Fibroblast of lung (primary cell): ENCODE measurements at regions not wholly inside any gene's neighbourhood (a gene's known extent, or its start where the extent isn't known, plus 50 kb on each side); places are given as distances from the start of the nearest gene placed in this dataset.

Experiments used
- DNase-seq, 2 donors: peaks; one replicate each; pipeline versions ENCODE4 v3.0.0 to v3.0.0-alpha.2; 2010; ENCODE audit warnings: low read depth in 2 of 2
- H2AFZ ChIP-seq: 2 replicates; pipeline ENCODE4 v1.5.1; 2012; ENCODE audit warnings: low read length, control low read depth, inconsistent platforms
- H3K27ac ChIP-seq: 2 replicates; pipeline ENCODE4 v1.5.1; 2011; ENCODE audit warnings: low read length, control low read depth; ENCODE audit not compliant: insufficient read depth
- H3K27me3 ChIP-seq: 2 replicates; pipeline ENCODE4 v1.5.1; 2011; ENCODE audit warnings: mild to moderate bottlenecking, low read length; ENCODE audit not compliant: control insufficient read depth, insufficient read depth
- H3K36me3 ChIP-seq: 2 replicates; pipeline ENCODE4 v1.5.1; 2011; ENCODE audit warnings: low read length; ENCODE audit not compliant: control insufficient read depth, insufficient read depth
- H3K4me1 ChIP-seq: 2 replicates; pipeline ENCODE4 v1.5.1; 2011; ENCODE audit warnings: low read length; ENCODE audit not compliant: control insufficient read depth, insufficient read depth; ENCODE audit errors: extremely low read depth
- H3K4me2 ChIP-seq: 2 replicates; pipeline ENCODE4 v1.5.1; 2011; ENCODE audit warnings: low read length, control low read depth; ENCODE audit not compliant: insufficient read depth; ENCODE audit errors: extremely low read depth
- H3K4me3 ChIP-seq, 4 experiments: fragments of 200-600 bp in 1 of 4; sonication (generic) in 1 of 4; replicated peaks in 1 of 4; 2 replicates each; pipeline ENCODE4 v1.5.1; 2011 to 2016; ENCODE audit warnings: low read length in 4 of 4, low read depth in 3 of 4, mild to moderate bottlenecking in 3 of 4, control low read depth in 2 of 4, inconsistent platforms in 1 of 4, mixed read lengths in 1 of 4; ENCODE audit not compliant: insufficient read depth in 1 of 4; ENCODE audit errors: control extremely low read depth in 1 of 4
- H3K79me2 ChIP-seq: 2 replicates; pipeline ENCODE4 v1.5.1; 2012; ENCODE audit warnings: mild to moderate bottlenecking, low read length, inconsistent platforms; ENCODE audit not compliant: control insufficient read depth, insufficient read depth
- H3K9ac ChIP-seq: 2 replicates; pipeline ENCODE4 v1.5.1; 2011; ENCODE audit warnings: mild to moderate bottlenecking, low read length, control low read depth; ENCODE audit not compliant: insufficient read depth
- H3K9me3 ChIP-seq: 2 replicates; pipeline ENCODE4 v1.5.1; 2012; ENCODE audit warnings: low read depth, low read length; ENCODE audit not compliant: control insufficient read depth, insufficient read depth
- H4K20me1 ChIP-seq: 2 replicates; pipeline ENCODE4 v1.5.1; 2011; ENCODE audit warnings: low read length; ENCODE audit not compliant: control insufficient read depth, insufficient read depth; ENCODE audit errors: extremely low read depth
- EZH2 ChIP-seq: IDR thresholded peaks from 2 replicates; pipeline ENCODE4 v1.5.1; 2012; ENCODE audit warnings: low read length, control low read depth, mild to moderate bottlenecking; ENCODE audit errors: missing control alignments
- TF ChIP-seq, protein P1 (sequence below), 2 donors: IDR thresholded peaks in 1 of 2; conservative IDR thresholded peaks in 1 of 2; 1 replicate in 1 of 2; 2 replicates in 1 of 2; pipeline ENCODE4 v1.5.1; 2011 to 2012; ENCODE audit warnings: low read length in 2 of 2, control low read depth in 1 of 2, inconsistent platforms in 1 of 2, low read depth in 1 of 2, mild to moderate bottlenecking in 1 of 2

DNA sequence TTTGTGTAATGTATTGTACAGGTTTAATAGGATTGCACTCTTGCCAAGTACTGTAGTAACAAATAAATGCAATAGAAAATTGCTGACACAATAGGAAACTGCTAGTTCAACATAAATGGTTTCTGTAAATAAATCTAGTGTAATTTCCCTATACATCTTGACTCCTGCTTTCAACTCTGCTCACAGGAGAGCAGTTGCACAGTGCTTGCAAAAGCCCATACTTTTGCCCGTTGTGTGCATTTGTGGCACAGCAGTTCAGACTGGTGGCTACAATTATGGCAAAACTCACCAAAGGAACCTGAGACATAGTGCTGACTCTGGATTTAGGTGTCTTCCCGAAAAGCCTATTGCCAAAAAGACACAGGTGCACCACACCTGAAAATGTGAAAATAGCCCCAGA is 953.3 kb upstream of the SLC35B3 start:
- no peak for DNase-seq
- no peaks in the 10 kb centered on the region for H3K36me3 ChIP-seq
- H3K9me3 ChIP-seq, result no peaks in the 10 kb centered on the region
- H3K4me1 ChIP-seq, result no peaks in the 10 kb centered on the region
- no peak overlapping the region for H3K9ac ChIP-seq
- H3K4me3 ChIP-seq, result no peak overlapping the region
- H2AFZ ChIP-seq, result no peak overlapping the region
- no peaks in the 10 kb centered on the region for H3K79me2 ChIP-seq
- no peak overlapping the region for H3K4me2 ChIP-seq
- H3K27ac ChIP-seq, result no peak overlapping the region
- no peaks in the 10 kb centered on the region for H4K20me1 ChIP-seq
- H3K27me3 ChIP-seq, result no peaks in the 10 kb centered on the region
- TF ChIP-seq, protein P1, sequence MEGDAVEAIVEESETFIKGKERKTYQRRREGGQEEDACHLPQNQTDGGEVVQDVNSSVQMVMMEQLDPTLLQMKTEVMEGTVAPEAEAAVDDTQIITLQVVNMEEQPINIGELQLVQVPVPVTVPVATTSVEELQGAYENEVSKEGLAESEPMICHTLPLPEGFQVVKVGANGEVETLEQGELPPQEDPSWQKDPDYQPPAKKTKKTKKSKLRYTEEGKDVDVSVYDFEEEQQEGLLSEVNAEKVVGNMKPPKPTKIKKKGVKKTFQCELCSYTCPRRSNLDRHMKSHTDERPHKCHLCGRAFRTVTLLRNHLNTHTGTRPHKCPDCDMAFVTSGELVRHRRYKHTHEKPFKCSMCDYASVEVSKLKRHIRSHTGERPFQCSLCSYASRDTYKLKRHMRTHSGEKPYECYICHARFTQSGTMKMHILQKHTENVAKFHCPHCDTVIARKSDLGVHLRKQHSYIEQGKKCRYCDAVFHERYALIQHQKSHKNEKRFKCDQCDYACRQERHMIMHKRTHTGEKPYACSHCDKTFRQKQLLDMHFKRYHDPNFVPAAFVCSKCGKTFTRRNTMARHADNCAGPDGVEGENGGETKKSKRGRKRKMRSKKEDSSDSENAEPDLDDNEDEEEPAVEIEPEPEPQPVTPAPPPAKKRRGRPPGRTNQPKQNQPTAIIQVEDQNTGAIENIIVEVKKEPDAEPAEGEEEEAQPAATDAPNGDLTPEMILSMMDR (conservative IDR thresholded peaks at IDR 0.05 in 1 of 2, IDR thresholded peaks at IDR 0.05 in 1 of 2; ENCODE audit: low read depth in 1 of 2, low read length in 2 of 2), result no peak
- no peak for TF ChIP-seq EZH2

DNA sequence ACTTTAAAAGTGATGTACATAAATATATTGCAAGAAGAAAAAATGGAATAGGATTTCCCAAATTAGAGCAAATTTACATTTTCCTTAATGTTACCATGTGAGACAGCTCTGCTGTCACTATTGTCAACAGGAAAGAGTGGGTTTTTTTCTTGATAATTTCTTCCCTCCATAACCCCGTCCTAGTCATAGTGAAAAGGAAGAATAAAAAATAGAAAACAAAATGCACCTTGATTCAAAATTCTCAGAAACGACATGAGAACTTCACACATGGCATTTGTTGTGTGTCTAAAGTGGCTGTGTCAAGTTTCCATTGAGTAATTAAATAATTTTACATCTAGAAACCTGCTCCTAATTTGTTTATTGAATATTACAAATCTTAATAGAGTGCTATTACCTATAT is 945.2 kb upstream of the SLC35B3 start:
- no peak for DNase-seq

DNA sequence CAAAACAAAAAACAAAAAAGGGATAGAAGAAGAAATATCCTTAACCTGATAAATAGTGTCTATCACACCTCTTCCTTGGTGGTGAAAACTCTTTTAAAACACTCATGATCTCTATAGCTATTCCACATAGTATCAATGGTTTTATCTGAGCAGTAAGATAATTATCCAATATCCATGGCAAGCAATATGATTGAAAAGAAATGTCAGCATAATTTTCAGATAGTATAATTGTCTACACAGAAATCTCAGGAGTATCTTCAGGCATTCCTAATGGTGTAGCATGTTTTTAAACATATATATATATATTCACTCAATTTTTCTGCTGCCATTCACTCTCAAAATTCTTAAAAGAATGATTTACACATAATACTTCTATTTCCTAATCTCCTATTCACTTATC is 938.0 kb upstream of the SLC35B3 start:
- Histone ChIP-seq H3K9ac (no peak overlapping the region), H3K9me3 (no peaks in the 10 kb centered on the region), H2AFZ (no peak overlapping the region), H3K4me3 (no peak overlapping the region), H3K36me3 (no peaks in the 10 kb centered on the region), H3K27ac (no peak overlapping the region), H3K27me3 (no peaks in the 10 kb centered on the region), H4K20me1 (no peaks in the 10 kb centered on the region), H3K4me1 (no peaks in the 10 kb centered on the region), H3K79me2 (no peaks in the 10 kb centered on the region), H3K4me2 (no peak overlapping the region)
- no peak for DNase-seq
- TF ChIP-seq, protein P1 (conservative IDR thresholded peaks at IDR 0.05 in 1 of 2, IDR thresholded peaks at IDR 0.05 in 1 of 2; ENCODE audit: low read depth in 1 of 2, low read length in 2 of 2), result no peak
- no peak for TF ChIP-seq EZH2

More for the DNA sequence above, 945.2 kb upstream of the SLC35B3 start:
- Histone ChIP-seq H3K4me1 (no peaks in the 10 kb centered on the region), H3K36me3 (no peaks in the 10 kb centered on the region), H3K9me3 (no peaks in the 10 kb centered on the region), H3K4me3 (no peak overlapping the region), H3K9ac (no peak overlapping the region), H3K27ac (no peak overlapping the region), H4K20me1 (no peaks in the 10 kb centered on the region), H3K79me2 (no peaks in the 10 kb centered on the region), H3K27me3 (no peaks in the 10 kb centered on the region), H2AFZ (no peak overlapping the region), H3K4me2 (no peak overlapping the region)
- TF ChIP-seq, protein P1 (conservative IDR thresholded peaks at IDR 0.05 in 1 of 2, IDR thresholded peaks at IDR 0.05 in 1 of 2; ENCODE audit: low read depth in 1 of 2, low read length in 2 of 2), result no peak
- TF ChIP-seq EZH2, result no peak
